ENCODE measurements at regions not wholly inside any gene's neighbourhood (a gene's known extent, or its start where the extent isn't known, plus 50 kb on each side); places are given as distances from the start of the nearest gene placed in this dataset.

DNA sequence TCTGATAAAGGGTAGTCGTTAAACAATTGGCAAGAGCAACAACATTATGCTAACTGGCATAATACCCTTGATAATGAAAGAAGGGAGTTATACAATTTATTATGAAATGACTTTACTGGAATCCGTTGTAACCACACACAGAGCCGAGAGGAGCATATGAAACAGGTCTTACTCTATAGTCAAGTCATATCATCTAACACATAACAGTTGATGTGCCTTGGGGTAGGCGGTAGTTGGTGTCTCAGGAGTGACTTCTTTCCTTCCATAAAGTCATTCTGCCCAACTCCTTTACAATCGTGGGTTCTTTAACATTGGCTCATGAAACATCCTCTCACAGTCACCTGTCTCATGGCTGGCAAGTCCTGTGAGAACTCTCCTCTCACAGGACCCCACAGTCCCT lies 225.2 kb downstream of the LTN1 start:
- no peak for TF ChIP-seq POLR2A (IDR thresholded peaks at IDR 0.05; ENCODE audit: extremely low read depth, insufficient read length)
- TF ChIP-seq, protein P1, sequence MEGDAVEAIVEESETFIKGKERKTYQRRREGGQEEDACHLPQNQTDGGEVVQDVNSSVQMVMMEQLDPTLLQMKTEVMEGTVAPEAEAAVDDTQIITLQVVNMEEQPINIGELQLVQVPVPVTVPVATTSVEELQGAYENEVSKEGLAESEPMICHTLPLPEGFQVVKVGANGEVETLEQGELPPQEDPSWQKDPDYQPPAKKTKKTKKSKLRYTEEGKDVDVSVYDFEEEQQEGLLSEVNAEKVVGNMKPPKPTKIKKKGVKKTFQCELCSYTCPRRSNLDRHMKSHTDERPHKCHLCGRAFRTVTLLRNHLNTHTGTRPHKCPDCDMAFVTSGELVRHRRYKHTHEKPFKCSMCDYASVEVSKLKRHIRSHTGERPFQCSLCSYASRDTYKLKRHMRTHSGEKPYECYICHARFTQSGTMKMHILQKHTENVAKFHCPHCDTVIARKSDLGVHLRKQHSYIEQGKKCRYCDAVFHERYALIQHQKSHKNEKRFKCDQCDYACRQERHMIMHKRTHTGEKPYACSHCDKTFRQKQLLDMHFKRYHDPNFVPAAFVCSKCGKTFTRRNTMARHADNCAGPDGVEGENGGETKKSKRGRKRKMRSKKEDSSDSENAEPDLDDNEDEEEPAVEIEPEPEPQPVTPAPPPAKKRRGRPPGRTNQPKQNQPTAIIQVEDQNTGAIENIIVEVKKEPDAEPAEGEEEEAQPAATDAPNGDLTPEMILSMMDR (IDR thresholded peaks at IDR 0.05; ENCODE audit: low read depth, low read length) = no peak

Data from NB4 (cell line).